ENCODE measurements at regions not wholly inside any gene's neighbourhood (a gene's known extent, or its start where the extent isn't known, plus 50 kb on each side); places are given as distances from the start of the nearest gene placed in this dataset.
A peak's percentile ranks its signal among the peaks of the same experiment; 100 is the strongest.

DNA sequence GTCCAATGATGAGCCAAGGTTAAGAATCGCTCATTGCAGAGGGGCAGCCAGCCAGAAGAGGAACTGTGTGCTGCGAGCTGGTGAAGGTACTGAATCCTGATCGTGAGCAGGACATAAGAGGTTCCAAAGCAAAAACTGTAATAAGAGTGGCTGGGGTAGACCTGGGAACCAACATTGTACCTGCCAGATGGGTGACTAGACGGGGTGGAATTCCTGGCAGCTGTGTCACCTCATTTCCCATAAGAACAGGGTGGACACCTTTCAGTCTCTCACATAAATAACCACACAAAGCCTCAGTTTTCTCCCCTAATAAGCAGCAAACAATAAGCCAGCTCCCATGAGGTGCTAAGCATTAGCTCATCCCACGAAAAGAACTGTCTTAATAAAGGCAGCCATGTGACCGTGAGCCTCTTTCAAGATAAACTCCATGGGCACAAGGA, 290.3 kb downstream of the SOX9 start:
- no peaks in the 10 kb centered on the region for H3K36me3 Mint-ChIP-seq
- DNase-seq, result no peak
- peaks cover 11% of the 10 kb centered on the region for H3K27me3 Mint-ChIP-seq
- H3K4me3 Mint-ChIP-seq, result no peak overlapping the region
- H3K9me3 Mint-ChIP-seq, result no peaks in the 10 kb centered on the region
- H3K27ac Mint-ChIP-seq, result no peak overlapping the region
- no peaks in the 10 kb centered on the region for H3K4me1 Mint-ChIP-seq

DNA sequence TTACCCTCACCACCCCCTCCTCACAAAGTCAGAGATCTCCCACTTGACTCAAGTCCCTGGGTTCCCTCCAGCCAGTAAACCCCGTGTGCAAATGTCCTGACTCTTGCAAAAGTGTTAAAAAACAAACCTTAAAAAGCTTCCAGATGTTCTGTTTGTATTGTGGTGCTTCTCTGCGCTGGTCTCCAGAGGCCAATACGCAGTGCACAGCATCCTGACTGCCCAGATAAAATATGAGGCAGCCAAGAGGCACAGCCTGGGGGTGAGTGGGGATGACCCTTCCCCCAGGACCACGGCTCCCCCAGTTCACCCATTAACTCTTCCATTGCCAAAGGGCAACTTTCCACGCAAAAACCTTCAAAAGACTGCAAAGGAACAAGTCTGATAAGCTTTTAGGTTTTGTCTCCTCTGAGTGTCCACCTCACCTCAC, 291.8 kb downstream of the SOX9 start:
- Mint-ChIP-seq H3K27me3 (peaks cover 16% of the 10 kb centered on the region), H3K4me3 (no peak overlapping the region), H3K9me3 (peaks cover 5% of the 10 kb centered on the region), H3K27ac (no peak overlapping the region), H3K4me1 (no peaks in the 10 kb centered on the region), H3K36me3 (no peaks in the 10 kb centered on the region)
- DNase-seq, result no peak

DNA sequence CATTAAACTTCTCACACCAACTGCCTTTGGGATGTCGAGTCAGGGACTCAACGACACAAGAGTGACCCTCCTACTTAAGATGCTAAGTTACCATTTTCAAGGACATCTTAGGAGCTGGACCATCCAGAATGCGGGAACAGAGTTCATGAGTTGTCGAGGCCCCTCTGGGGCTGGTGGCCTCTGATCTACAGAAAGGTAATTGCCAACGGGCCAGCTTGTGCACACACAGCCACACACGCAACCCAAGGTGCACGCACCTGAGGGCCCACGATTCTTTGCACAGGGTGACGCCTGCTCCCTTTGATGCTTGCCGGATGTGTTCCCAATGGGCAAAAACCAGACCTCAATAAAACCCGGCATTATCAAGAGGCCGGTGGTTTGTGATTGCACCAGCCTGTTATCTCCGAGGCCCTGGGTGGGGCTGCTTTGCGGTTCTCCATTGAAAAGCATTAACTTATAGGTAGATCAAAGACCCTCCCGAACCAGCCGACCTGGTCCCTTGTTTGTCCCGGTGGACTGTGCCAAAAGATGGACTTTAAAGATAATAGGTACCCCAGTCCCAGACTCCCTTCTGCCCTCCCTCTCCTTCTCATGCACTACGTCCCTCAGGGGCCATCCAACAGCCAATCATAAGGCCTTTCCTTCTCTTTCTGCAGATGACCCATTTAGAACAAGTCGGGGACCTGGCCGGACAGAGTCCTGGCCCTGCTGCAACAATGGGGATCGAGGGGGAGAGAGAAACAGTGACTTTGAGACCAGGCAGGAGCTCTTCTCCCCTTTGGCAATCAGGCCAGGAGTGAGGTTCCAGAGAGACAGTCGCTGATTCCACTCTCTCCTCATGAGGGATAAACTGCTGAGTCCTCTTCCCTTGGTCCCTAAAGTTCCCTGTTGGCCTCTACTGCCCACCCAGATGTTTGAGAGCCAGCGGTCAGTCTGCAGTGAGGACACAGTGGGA, 292.5 kb downstream of the SOX9 start:
- Mint-ChIP-seq H3K27me3 (peaks cover 16% of the 10 kb centered on the region), H3K4me3 (no peak overlapping the region), H3K4me1 (no peaks in the 10 kb centered on the region), H3K36me3 (no peaks in the 10 kb centered on the region), H3K27ac (no peak overlapping the region), H3K9me3 (peaks cover 9% of the 10 kb centered on the region)
- DNase-seq, result no peak

DNA sequence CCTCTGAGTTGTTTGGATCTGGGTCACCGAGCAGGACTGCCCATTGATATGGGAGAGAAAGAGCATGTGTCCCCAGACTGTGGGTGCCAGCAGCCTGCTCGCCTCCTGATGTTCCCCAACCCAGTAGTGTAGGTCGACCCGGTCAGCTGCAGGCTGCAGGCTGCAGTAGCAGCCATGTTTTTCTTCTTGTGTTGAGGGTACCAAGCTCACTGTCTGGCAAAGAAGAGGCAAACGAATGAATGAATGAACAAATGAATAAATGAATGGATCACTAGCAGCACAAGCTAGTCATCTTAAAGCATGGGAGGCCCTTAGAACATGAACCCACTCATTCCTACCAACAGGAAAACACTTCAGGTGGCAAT, 293.2 kb downstream of the SOX9 start:
- Mint-ChIP-seq H3K4me1 (no peaks in the 10 kb centered on the region), H3K36me3 (no peaks in the 10 kb centered on the region), H3K4me3 (no peak overlapping the region), H3K9me3 (peaks cover 12% of the 10 kb centered on the region), H3K27me3 (peaks cover 20% of the 10 kb centered on the region), H3K27ac (no peak overlapping the region)
- no peak for DNase-seq

DNA sequence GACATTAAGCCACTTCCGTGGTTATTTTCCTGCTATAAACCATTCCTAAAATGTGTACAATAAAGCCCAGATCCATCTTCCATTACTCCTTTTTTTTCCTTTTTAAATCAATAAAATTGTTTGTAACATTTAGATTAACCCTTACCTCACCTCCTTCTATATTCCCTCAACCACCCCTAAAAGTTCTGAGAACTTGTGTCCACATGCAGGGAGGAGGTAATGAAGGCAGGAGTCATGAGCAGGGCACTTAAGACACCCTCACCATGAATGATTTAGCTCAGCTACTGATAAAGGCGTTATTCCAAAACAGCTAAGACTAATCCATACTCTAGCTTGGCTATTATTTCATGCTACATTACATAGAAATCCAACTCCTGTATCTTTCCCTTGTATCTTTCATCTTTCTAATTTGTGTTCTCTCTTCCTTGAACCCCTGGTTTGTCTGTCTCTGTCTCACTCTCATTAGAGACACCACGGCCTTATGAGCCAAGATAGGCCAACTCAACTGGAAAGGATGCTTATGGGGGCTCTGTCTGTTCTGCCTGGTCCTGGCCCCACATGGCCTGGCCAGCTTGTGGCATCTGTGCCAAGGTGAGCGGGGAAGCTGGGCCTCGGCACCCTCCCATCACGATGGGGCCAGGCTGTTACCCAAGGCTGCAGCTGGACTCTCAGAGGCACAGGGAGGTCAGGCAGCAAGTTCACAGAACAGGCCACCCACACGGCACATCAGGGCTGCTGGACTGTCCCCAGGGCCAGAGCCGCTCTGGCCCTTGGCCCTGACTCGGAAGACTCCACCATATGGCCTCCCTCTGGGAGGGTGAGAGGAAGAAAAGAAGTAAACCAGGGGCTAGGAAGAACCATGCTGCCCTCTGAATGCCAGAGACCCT, 294.4 kb downstream of the SOX9 start:
- no peak for DNase-seq
- H3K27ac Mint-ChIP-seq, result no peak overlapping the region
- no peak overlapping the region for H3K4me3 Mint-ChIP-seq
- H3K4me1 Mint-ChIP-seq, result no peaks in the 10 kb centered on the region
- peaks cover 25% of the 10 kb centered on the region for H3K27me3 Mint-ChIP-seq
- peaks cover 12% of the 10 kb centered on the region for H3K9me3 Mint-ChIP-seq
- H3K36me3 Mint-ChIP-seq, result no peaks in the 10 kb centered on the region

DNA sequence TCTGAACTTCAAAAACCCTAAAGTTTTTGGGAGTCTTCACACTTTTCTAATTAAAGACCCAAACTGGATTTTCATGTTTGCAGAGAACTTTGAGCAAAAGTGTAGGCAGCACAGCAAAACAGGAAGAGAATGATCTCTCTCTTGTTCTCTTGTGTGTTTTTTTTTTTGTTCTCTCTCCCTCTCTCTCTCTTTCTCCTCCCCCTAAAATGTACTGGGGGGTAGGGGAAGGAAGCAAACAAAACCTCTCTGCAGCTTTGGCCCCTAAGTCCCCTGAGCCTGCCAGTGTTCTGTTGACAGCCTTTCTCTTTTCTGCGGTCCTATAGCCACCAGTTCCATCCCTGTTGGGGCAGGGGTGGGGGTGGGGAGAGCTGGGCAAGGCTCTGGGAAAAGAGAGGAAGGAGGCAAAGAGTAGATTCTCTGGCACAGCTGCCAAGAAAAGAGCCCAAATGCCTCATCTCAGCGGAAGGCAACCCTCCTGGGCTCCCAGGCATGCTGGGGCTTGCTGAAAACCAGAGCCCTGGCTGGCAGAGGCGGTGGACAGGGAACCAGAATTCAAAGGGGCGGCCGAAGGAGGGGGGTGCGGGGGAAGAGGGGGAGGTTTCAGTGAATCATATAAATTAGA, 295.3 kb downstream of the SOX9 start:
- no peaks in the 10 kb centered on the region for H3K4me1 Mint-ChIP-seq
- no peak for DNase-seq
- peaks cover 12% of the 10 kb centered on the region for H3K9me3 Mint-ChIP-seq
- no peak overlapping the region for H3K27ac Mint-ChIP-seq
- H3K27me3 Mint-ChIP-seq, result peaks cover 25% of the 10 kb centered on the region
- no peaks in the 10 kb centered on the region for H3K36me3 Mint-ChIP-seq
- H3K4me3 Mint-ChIP-seq, result no peak overlapping the region

DNA sequence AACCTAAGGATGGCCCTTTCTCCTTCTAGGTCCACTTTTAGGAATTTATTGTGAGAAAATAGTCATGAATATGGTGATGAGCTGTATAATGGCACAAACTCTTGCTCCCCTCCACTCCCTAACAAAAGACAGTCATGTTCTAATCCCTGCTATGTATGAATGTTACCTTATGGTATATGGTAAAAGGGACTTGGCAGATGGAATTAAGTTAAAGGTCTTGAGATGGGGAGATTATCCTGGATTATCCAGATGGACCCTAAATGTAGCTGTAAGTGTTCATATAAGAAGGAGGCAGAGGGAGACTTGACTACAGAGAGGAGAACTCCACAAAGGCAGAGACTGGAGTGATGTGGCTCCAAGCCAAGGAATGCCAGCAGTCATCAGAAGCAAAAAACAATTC, 296.1 kb downstream of the SOX9 start:
- H3K4me3 Mint-ChIP-seq, result no peak overlapping the region
- H3K9me3 Mint-ChIP-seq, result peaks cover 12% of the 10 kb centered on the region
- peaks cover 4% of the 10 kb centered on the region for H3K4me1 Mint-ChIP-seq
- peaks cover 25% of the 10 kb centered on the region for H3K27me3 Mint-ChIP-seq
- H3K36me3 Mint-ChIP-seq, result no peaks in the 10 kb centered on the region
- no peak for DNase-seq
- no peak overlapping the region for H3K27ac Mint-ChIP-seq

DNA sequence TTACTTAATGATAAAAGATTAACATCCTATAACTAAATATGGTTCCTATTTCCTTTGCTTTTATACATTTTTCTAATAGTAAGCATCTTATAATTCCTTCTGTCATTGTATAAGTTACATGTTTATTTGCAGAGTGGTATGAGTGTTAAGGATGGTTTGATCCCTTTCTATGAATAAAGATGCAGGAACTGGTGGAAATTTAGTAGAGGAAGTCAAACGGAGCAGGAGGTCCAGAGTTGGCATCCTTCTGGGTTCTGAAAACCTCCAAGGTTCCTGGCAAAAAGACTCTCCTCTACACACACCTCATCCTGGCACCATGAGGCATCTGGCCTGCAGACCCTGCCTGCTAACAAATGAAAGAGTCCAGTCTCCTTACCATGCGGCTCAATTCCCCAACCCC, 296.8 kb downstream of the SOX9 start:
- Mint-ChIP-seq H3K36me3 (no peaks in the 10 kb centered on the region), H3K27me3 (peaks cover 25% of the 10 kb centered on the region), H3K9me3 (peaks cover 12% of the 10 kb centered on the region), H3K4me1 (peaks cover 4% of the 10 kb centered on the region), H3K27ac (no peak overlapping the region), H3K4me3 (no peak overlapping the region)
- DNase-seq, result no peak

DNA sequence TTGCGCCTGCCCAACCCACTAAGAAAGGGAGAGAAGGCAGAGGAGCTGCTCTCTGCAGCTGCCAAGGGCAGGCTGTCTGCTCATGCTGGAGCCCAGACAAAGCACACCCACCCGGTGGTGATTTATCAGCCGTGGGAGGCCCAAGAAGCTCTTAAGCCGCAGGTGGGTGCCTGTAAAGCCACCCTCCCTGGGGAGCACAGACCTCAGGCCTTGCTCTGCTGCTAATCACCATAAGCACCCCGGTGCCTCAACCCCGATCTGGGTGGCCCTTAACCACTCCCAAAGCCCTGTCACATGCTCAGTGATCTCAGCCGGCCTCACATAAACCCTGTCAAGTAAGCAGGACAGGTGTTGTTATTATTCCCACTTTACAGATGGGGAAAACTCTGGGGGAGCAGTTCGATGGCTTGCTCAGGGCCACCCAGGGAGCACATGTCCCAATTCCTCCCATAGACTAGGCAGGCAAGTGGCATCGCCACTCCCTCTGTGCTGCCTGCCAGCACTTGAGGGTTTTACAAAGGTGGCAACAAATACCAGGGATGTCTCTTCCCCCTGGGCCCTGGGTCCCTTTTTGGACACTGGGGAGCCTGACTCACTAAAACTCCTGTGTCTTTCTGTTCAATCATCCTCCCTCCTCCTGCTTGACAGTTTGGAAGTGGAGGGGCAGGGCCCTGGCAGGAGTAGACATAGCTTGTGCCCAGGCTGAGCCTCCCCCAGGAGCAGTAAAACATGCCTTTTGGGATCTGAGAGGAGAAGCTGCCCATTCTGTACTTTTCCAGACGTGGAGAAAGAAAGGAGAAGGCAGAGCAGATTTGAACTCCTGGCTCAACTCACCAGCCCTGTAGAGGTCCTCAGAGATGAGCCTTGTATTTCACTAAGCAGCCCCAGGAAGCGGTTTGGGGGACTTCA, 299.3 kb downstream of the SOX9 start:
- Mint-ChIP-seq H3K27me3 (peaks cover 27% of the 10 kb centered on the region), H3K27ac (no peak overlapping the region), H3K4me1 (peaks cover 4% of the 10 kb centered on the region), H3K36me3 (no peaks in the 10 kb centered on the region), H3K9me3 (peaks cover 12% of the 10 kb centered on the region), H3K4me3 (no peak overlapping the region)
- no peak for DNase-seq

DNA sequence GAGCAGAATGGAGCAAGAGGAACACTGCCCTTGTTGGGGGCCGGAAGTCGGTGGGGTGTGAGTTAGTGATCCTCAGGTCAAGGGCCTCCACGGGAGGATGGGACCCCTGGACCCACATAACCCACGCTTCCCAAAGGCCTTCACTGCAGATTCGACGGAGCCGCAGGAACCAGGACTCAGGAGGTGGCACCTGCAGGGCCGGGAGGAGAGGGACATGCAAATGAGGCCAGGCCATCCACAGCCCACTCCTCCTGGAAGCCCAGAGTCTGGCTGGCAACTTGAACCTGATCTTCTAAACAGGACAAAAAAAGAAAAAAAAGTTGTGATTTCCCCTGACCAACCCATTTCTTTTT, 299.9 kb downstream of the SOX9 start:
- DNase-seq, result no peak
- Mint-ChIP-seq H3K36me3 (no peaks in the 10 kb centered on the region), H3K27ac (no peak overlapping the region), H3K4me1 (peaks cover 4% of the 10 kb centered on the region), H3K27me3 (peaks cover 22% of the 10 kb centered on the region), H3K9me3 (peaks cover 12% of the 10 kb centered on the region), H3K4me3 (no peak overlapping the region)

DNA sequence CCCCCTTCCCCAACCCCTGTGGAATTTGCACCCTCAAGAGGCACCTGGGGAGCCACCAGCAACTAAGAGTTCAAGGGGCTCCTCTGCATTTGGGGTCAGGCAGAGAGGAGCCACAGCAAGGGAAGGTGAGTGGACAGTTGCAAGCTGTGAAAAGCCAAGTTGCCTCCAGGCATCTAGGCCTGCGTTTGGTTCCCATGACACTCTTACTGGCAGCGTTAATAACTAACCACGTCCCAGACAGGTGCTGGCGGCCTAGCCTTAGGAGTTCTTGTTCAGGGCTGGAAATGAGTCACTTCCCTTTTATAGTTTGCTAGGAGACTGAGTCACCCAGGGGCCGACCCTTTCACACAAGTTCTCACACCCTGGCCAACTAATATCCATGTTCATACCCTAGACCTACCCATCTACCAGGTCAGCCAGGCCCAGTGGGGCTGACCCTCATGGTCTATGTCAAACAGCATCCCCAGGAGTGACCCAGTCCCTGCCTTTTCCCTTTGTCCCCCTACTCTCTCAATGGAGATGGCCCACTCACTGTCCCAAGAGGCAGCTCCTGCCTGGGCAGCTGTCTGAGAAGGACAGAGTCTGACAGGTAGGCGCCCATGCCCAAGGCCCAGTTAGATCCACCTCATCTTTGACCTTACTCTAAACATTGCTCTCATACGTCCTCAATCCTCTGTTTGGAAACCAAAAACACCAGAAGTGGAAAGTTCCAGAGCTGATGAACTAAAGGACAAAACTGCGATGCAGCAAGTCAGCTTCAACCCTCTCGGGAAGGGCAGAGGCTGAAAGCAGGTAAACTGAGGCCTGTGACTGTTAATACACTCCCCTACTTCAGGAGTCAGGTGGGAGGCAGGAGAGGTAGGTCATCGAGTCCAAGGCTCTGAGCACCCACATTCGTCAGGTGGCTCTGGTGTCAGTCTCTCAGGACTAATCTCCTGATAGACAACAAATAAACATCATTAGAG, 300.6 kb downstream of the SOX9 start:
- Mint-ChIP-seq H3K27me3 (peaks cover 21% of the 10 kb centered on the region), H3K4me1 (peaks cover 4% of the 10 kb centered on the region), H3K36me3 (no peaks in the 10 kb centered on the region), H3K9me3 (peaks cover 12% of the 10 kb centered on the region), H3K4me3 (no peak overlapping the region), H3K27ac (no peak overlapping the region)
- DNase-seq, result peak; percentile 46

DNA sequence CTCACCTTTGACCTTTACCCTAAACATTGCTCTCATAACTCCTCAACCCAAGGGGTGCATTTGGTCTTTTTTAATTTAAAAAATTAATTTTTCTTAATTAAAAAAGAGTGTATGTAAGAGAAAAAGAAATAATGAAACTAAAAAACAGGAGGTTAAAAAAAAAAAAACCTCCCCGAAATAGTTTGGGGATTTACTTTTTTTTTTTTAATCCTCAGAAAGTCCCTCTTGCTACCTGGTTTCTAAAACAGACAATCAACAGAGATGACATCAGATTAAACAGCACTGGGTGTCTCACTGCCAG, 301.3 kb downstream of the SOX9 start:
- no peak overlapping the region for H3K27ac Mint-ChIP-seq
- H3K4me3 Mint-ChIP-seq, result no peak overlapping the region
- peaks cover 16% of the 10 kb centered on the region for H3K27me3 Mint-ChIP-seq
- DNase-seq, result no peak
- H3K36me3 Mint-ChIP-seq, result no peaks in the 10 kb centered on the region
- peaks cover 8% of the 10 kb centered on the region for H3K9me3 Mint-ChIP-seq
- peaks cover 4% of the 10 kb centered on the region for H3K4me1 Mint-ChIP-seq

DNA sequence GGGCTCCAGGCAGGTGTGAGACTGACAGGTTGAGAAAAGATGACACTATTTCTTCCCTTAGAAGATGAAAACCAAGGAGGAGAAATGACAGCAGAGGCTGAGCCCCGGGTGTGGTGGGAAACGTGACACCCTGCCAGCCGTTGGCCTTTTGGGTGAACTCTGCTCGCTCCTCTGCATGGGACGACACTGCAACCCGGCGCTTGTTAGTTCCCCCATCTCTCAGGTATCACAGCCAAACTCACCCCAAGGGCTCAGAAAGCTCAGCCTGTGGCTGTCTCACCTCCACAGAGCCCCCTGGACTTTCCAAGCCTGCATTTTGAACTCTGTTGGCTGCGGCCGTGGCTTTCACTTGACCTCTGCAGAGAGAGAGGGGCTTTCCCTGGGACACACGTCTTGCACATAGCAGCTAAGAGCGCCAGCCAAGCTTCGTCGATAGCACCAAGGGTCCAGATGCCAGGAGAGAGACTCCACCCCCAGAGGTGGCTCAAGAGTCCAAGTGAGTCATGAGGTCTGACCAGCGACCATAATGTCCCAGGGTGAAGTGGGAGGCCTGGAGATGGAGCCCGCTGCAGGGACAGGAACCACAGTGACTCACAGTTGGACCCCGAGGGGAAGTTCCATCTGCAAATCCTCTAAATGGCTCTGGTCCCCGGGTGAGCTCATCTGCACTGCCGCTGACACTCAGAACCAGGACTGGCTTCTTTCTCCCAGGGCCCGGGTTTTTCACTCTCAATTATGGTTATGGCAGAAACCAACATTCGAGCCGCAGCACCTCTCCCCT, 301.9 kb downstream of the SOX9 start:
- H3K27ac Mint-ChIP-seq, result no peak overlapping the region
- H3K9me3 Mint-ChIP-seq, result peaks cover 8% of the 10 kb centered on the region
- H3K36me3 Mint-ChIP-seq, result no peaks in the 10 kb centered on the region
- H3K4me1 Mint-ChIP-seq, result peaks cover 4% of the 10 kb centered on the region
- peaks cover 16% of the 10 kb centered on the region for H3K27me3 Mint-ChIP-seq
- DNase-seq, result peak; percentile 12
- H3K4me3 Mint-ChIP-seq, result no peak overlapping the region

Data from activated naive CD8-positive, alpha-beta T cell treated with anti-CD3 and anti-CD28 coated beads for 36 hours (primary cell).